ENCODE measurements at regions not wholly inside any gene's neighbourhood (a gene's known extent, or its start where the extent isn't known, plus 50 kb on each side); places are given as distances from the start of the nearest gene placed in this dataset.

DNA sequence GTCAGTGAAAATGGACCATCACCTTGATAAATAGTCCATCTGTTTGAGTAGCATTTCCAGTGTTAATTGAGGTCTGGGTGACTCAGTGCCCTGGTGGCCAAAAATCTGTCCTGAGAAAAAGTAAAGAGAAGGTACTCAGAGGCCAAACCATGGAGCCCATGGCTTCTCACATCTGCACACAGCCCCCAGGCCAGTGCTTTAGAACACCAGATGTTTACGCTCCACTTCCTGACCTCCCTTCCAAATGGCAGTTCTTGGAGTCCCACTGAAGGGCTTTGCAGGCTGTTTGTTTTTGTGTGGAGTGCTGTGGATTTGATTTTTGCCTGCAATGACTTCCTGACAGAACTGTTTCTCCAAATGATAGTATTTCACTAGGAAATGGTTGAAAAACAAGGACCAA, 60.2 kb upstream of the GPC4 start:
- H3K36me3 Mint-ChIP-seq (ENCODE audit: insufficient read depth, unreplicated experiment), result no peaks in the 10 kb centered on the region
- intact Hi-C loops (cut with micrococcal nuclease), result no loop called here
- no peak overlapping the region for H3K27ac Mint-ChIP-seq (ENCODE audit: low read depth, unreplicated experiment)
- peaks cover 63% of the 10 kb centered on the region for H3K27me3 Mint-ChIP-seq (ENCODE audit: insufficient read depth, unreplicated experiment)
- CTCF ChIA-PET, result no interaction called here
- DNase-seq (ENCODE audit: unreplicated experiment), result no peak
- POLR2A ChIA-PET, result no interaction called here
- H3K9me3 Mint-ChIP-seq (ENCODE audit: unreplicated experiment), result peaks cover 6% of the 10 kb centered on the region
- BruUV-seq (replicated peaks), result no TSS peak
- no peaks in the 10 kb centered on the region for H3K4me1 Mint-ChIP-seq (ENCODE audit: insufficient read depth, unreplicated experiment)
- TF ChIP-seq, protein P1, sequence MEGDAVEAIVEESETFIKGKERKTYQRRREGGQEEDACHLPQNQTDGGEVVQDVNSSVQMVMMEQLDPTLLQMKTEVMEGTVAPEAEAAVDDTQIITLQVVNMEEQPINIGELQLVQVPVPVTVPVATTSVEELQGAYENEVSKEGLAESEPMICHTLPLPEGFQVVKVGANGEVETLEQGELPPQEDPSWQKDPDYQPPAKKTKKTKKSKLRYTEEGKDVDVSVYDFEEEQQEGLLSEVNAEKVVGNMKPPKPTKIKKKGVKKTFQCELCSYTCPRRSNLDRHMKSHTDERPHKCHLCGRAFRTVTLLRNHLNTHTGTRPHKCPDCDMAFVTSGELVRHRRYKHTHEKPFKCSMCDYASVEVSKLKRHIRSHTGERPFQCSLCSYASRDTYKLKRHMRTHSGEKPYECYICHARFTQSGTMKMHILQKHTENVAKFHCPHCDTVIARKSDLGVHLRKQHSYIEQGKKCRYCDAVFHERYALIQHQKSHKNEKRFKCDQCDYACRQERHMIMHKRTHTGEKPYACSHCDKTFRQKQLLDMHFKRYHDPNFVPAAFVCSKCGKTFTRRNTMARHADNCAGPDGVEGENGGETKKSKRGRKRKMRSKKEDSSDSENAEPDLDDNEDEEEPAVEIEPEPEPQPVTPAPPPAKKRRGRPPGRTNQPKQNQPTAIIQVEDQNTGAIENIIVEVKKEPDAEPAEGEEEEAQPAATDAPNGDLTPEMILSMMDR (IDR thresholded peaks at IDR 0.05; ENCODE audit: unreplicated experiment), result no peak
- no peak overlapping the region for H3K4me3 Mint-ChIP-seq (ENCODE audit: unreplicated experiment)

DNA sequence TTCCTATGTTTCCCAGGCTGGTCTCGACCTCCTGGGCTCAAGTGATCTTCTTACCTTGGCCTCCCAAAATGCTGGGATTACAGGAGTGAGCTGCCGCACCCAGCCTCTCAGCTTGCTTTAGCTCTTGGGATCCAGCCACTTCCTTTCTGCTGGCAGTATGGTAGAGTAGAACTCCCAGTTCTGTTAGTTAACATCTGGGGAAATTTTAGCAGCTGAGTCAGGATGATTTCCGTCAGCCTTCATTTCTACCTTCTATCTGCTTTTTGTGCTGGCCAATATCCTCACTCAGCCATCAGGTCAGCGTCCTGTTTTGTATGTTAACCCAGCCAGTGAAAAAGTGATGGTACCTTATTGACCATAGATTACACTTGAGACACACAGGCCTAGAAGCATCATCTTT, 59.3 kb upstream of the GPC4 start:
- Mint-ChIP-seq H3K27me3 (ENCODE audit: insufficient read depth, unreplicated experiment) (peaks cover 54% of the 10 kb centered on the region), H3K27ac (ENCODE audit: low read depth, unreplicated experiment) (no peak overlapping the region), H3K4me3 (ENCODE audit: unreplicated experiment) (no peak overlapping the region), H3K36me3 (ENCODE audit: insufficient read depth, unreplicated experiment) (no peaks in the 10 kb centered on the region), H3K9me3 (ENCODE audit: unreplicated experiment) (peaks cover 6% of the 10 kb centered on the region), H3K4me1 (ENCODE audit: insufficient read depth, unreplicated experiment) (no peaks in the 10 kb centered on the region)
- TF ChIP-seq, protein P1 (IDR thresholded peaks at IDR 0.05; ENCODE audit: unreplicated experiment), result no peak
- ChIA-PET CTCF (interaction anchor here (0.6 kb wide), 1 partner anchor 10 kb away, joined by 3 read pairs; no protein-coding TSS in a partner anchor), POLR2A (no interaction called here)
- intact Hi-C loops (cut with micrococcal nuclease), result no loop called here
- no peak for DNase-seq (ENCODE audit: unreplicated experiment)
- no TSS peak for BruUV-seq (replicated peaks)

DNA sequence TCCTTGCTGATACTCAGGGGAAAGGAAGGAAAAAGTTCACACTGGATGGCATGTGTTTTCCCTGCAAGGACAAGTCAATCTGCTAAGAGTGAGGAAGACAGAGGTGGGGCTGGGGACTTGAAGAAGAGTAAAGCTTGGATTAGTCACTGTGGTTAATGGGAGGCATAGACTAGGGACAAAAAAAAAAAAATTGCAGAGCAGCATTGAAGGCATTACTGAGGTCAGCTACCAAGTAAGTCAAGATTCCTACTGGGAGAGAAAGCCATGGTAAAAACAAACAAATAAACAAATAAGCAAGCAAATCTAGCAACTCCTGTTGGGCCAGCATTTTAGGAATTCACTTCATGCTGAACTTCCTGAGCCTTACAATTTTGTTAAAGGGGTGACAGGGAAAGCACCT, 58.2 kb upstream of the GPC4 start:
- no peak overlapping the region for H3K4me3 Mint-ChIP-seq (ENCODE audit: unreplicated experiment)
- H3K27me3 Mint-ChIP-seq (ENCODE audit: insufficient read depth, unreplicated experiment), result peaks cover 43% of the 10 kb centered on the region
- CTCF ChIA-PET, result interaction anchor here (0.7 kb wide), 1 partner anchor 132 kb away, joined by 3 read pairs; no protein-coding TSS in a partner anchor
- POLR2A ChIA-PET, result interaction anchor here (1.1 kb wide), 1 partner anchor 9 kb away, joined by 3 read pairs; no protein-coding TSS in a partner anchor
- no TSS peak for BruUV-seq (replicated peaks)
- intact Hi-C loops (cut with micrococcal nuclease), result no loop called here
- DNase-seq (ENCODE audit: unreplicated experiment), result no peak
- H3K36me3 Mint-ChIP-seq (ENCODE audit: insufficient read depth, unreplicated experiment), result no peaks in the 10 kb centered on the region
- H3K9me3 Mint-ChIP-seq (ENCODE audit: unreplicated experiment), result no peaks in the 10 kb centered on the region
- H3K27ac Mint-ChIP-seq (ENCODE audit: low read depth, unreplicated experiment), result no peak overlapping the region
- no peaks in the 10 kb centered on the region for H3K4me1 Mint-ChIP-seq (ENCODE audit: insufficient read depth, unreplicated experiment)
- TF ChIP-seq, protein P1 (IDR thresholded peaks at IDR 0.05; ENCODE audit: unreplicated experiment), result no peak

DNA sequence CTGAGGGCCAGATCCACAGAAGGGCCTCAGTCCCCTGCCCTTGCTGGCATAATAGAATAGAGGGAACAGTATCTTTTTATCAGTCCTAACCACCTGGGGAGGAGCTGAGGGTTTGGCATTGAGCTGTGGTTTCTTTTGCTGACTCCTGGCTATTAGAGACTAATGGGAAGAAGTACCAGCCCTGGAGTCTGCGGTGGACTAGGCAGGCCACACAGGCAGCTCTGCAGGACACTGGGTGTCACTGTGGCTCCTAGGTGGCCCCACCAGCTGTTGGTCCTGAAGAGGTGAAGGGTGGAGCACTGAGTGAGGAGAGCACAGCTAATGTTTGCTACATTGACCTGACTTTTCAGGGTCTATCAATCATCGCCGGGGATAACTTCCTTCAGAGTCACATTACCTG, 52.8 kb upstream of the GPC4 start:
- no peak for DNase-seq (ENCODE audit: unreplicated experiment)
- no peaks in the 10 kb centered on the region for H3K9me3 Mint-ChIP-seq (ENCODE audit: unreplicated experiment)
- no TSS peak for BruUV-seq (replicated peaks)
- intact Hi-C loops (cut with micrococcal nuclease), result no loop called here
- no peaks in the 10 kb centered on the region for H3K36me3 Mint-ChIP-seq (ENCODE audit: insufficient read depth, unreplicated experiment)
- TF ChIP-seq, protein P1 (IDR thresholded peaks at IDR 0.05; ENCODE audit: unreplicated experiment), result no peak
- ChIA-PET POLR2A (interaction anchor here (0.9 kb wide), 1 partner anchor 23 kb away, joined by 3 read pairs; no protein-coding TSS in a partner anchor), CTCF (no interaction called here)
- H3K4me1 Mint-ChIP-seq (ENCODE audit: insufficient read depth, unreplicated experiment), result no peaks in the 10 kb centered on the region
- H3K27me3 Mint-ChIP-seq (ENCODE audit: insufficient read depth, unreplicated experiment), result peaks cover 20% of the 10 kb centered on the region
- H3K27ac Mint-ChIP-seq (ENCODE audit: low read depth, unreplicated experiment), result no peak overlapping the region
- no peak overlapping the region for H3K4me3 Mint-ChIP-seq (ENCODE audit: unreplicated experiment)

All from MCF 10A (cell line).